GM18507 (cell line): ENCODE measurements at regions not wholly inside any gene's neighbourhood (a gene's known extent, or its start where the extent isn't known, plus 50 kb on each side); places are given as distances from the start of the nearest gene placed in this dataset.

Experiments used
- DNase-seq: peaks from one replicate; pipeline ENCODE4 v3.0.0; 2011; ENCODE audit warnings: low read depth; ENCODE audit not compliant: insufficient read length; ENCODE audit errors: extremely low spot score
- FAIRE-seq: peaks from 2 replicates; lab custom pipeline; 2011; peaks lifted over from hg19 to GRCh38; lab: Jason Lieb, UNC

DNA sequence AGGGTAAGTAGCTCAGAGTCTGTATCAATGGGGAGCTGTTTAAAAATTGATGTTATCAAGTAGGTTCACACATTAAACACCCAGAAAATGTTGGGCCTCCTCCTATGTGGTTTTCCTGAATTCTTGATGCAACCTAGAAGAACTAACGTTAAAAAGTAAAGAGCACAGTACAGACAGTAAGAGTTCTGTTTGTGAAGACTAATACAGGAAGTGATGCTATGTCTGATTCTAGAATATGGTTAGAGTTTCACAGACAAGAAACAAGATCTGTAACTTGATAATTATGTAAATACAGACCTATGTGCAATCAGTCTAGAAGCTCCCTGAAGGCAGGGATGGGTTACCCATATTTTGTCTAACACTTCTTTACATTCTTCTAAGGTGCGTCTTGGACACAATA lies 214.9 kb upstream of the BTG1 start:
- FAIRE-seq (peak; percentile 61), DNase-seq (no peak)

DNA sequence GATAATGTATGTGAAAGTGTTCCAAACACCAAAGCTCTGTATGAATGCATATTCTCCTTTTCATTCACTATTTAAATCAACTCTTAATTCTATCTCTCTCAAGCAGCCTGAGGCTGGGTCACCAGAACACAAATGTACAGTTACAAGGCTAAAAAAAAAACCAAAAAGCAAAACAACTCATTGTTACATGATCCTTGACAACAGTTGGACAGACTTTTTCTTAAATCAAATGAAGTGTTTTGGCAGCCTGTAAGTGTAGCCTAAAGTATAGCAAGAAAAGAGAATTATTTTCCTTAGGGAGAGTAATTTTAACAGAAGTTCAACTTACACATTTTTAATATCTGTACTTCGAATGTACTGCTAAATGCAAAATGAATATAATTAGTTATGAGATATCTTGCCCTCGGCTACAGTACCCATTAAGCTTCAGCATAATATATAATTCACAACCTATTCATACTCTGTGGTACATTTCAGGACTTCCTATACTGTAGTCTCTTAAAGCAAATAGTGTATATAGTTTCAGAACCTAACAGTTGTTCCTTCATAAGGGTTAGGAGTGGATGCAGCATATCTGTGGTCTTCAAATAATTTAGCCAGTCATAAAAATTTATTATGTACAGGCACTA lies 214.0 kb upstream of the BTG1 start:
- FAIRE-seq (peak; percentile 39), DNase-seq (no peak)

DNA sequence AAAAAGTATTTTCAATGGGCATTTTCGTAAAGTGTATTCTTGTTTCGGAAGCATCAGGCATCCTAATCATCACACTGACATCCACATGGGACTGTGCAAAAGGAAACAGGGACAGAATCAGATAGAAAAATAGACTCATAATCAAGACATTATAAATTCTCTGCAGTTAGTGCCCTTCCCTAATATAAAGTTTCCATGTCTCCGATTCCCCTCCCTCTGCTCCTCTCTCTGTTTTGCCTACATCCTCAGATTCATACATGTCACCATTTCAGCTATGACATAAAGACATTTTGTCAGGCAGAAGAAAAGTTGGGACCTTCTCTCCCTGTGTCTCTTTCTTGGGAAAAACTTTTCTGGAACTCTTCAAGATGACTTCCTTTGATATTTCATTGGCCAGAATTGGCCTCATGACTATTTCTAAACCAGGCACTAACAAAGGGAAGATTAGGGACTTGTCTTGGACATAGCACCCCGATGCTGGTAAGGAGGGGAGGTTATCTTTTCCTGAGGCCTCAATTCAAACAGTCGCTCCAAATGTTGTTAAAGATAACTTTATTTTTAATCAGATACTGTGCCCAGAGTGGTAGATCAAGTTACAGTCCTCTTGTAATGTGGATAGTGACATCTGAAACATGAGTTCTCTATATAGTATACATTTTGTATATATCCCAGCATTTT lies 212.1 kb upstream of the BTG1 start:
- DNase-seq, result no peak
- peak; percentile 59 for FAIRE-seq

DNA sequence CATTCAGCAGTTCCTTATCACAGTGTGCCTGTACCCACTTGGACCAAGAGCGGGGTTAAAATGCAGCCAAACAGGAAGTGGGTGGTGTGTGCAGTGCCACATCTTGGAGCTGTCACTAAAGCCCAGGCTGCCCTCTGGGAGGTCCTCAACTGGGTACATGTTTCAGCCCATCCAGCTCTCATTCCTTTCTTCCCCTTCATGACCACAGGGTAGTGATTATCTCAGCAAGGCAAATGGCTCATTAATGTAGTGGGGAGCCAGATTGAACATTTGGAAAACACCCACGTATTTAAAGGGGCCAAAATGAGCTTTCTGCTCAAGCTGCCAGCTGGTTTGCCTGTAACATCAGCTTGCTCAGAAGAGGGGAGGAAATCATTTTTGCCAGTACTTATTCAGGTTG lies 210.8 kb upstream of the BTG1 start:
- FAIRE-seq, result peak; percentile 65
- no peak for DNase-seq

DNA sequence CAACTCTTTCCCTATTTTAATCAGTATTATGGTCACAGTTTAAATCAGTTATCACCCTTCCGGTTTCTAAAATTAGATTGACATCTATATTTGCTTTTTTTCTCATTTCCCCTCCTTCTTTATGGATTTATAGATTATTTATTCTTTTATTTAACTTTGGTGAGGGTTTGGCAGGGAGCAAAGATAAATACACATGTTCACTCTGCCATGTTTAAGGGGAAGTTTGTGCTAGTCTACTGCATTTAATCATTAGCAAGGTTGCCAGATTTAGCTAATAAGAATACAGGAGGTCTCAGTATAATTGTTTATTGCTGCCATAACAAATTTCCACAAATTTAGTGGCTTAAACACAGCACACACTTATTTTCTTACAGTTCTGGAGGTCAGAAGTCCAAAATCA lies 204.0 kb upstream of the BTG1 start:
- FAIRE-seq, result no peak
- no peak for DNase-seq

DNA sequence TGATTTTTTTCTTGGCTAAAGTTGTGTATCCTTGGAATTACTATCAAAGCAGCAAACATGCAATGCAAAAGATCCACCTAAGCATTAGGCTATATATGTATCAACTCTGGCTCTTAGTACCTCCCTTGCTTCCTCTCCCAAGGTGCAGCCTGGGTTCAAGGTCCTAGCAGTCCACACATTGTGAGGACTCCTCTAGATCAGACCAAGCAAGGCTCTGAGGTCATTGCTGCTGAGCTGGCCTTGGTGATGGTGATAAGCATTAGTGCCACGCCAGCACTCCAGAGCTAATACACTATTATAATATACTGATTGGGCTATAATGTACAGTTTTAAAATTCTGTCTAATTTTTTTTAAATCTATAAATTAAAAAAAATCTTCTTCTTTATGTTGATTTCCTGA lies 196.9 kb upstream of the BTG1 start:
- DNase-seq (no peak), FAIRE-seq (no peak)

DNA sequence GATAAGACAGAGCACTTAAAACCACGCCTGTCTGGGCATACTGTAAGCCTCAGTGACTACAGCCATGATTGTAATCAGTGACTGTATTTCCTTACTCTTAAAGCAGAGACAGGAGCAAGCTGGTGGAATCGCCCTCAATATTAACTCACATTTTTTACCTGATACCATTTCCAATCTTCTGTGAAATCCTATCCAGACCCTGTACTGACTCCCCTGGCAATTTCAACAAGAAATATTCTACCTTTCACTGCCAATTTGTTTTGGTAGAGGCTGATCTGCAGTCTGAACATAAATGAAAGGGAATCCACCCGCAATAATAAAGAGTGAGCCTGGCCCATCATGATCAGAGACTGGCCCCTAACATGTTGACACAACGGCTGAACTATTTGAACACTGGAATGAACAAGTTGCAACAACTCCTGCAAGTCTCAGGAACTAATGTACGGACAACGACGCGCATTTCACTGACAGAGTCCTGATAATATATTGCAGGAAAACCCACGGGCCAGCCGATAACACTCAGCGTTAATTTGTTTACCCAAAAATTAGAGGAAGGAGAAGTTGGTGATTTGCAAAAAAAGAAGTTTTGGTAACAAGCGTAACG lies 195.5 kb upstream of the BTG1 start:
- DNase-seq (no peak), FAIRE-seq (peak; percentile 35)

DNA sequence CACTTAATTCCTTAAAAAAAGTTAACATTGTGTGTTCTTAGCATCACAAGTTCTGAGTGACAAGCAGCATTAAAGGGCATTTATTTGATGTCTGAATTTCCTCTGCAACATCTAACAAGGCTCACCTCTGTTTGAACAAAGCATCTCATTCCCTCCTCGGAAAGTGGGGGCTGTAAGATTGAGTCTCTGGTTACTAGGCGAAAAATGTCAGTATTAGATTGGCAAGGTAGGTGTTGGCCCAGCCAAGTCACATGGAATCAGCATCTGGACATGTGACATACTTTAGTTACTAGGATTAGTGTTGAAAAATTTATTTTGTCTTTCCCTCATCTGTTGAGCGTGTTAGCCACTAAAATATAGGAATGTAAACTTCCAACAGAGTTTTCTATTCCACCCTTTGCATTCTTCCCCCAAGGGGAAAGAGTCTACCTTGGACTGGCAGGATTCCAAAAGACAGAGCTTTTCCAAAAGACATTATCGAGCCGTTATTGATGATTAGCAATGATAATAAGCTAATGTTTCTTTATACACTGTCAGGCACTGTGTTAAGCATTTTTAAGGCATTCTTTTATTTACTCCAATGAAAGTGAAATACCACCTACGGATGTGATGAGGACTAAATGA lies 194.9 kb upstream of the BTG1 start:
- FAIRE-seq (peak; percentile 71), DNase-seq (no peak)

DNA sequence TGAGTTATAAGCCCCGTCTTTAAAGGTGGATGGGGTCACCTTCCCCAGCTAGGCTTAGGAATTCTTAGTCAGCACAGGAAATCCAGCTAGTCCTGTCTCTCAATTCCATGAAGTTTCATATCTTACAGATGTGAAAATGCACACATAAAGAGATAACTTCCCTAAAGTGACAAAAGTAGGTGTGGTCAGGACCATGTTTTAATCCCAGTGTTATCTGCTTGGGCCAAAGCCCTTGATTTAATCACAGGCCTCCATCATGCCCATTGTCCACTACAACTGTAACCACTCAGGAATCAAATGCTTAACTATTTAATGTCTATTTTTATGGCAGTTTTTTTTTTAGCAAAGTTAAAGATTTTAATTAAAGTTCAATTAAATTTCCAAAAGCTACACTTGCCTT lies 194.4 kb upstream of the BTG1 start:
- FAIRE-seq, result no peak
- no peak for DNase-seq

DNA sequence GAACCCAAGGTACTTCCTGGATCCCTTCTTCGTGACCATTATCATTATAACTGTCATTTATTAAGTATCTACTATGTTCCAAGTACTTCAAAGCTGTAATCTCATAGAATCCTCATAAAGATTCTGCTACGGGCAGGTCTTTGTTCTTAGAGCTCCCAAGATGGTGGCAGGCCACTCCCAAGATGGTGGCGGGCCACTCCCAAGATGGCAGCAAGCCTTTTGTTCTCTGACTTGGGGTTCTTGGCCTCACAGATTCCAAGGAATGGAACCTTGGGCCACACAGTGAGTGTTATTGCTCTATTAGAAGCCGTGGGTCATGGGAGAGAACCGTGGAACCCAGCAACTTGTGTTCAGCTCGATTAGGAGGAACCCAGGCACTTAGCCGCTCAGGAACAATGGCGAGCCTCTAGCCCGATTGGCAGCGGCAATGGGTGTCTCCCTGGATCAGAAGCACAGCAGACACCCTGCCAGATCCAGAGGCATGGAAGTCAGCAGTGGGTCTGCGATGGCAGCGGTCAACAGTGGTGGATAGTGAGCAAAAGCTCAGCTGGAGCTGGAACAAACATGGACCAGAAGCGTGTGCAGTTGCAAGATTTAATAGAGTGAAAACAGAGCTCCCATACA lies 193.7 kb upstream of the BTG1 start:
- FAIRE-seq (no peak), DNase-seq (no peak)

DNA sequence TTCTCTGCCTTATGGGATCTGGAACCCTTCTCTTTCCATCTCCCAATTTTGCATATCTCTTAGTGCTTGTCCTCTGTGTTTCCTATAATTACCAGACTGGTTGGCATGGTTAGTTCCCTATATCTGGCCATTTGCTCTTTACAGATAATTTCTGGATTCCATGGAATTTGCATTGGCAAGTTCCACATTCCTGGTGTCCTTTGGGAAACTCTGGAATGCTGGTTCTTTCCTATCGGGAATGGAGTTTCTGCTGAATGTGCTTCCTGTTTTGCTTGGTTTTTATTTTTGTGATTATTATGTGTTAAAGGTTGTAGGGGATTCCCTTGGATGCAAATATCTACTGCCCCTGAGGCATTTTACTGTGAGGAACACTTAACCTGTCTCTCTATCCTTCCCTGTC lies 193.0 kb upstream of the BTG1 start:
- DNase-seq (no peak), FAIRE-seq (no peak)

DNA sequence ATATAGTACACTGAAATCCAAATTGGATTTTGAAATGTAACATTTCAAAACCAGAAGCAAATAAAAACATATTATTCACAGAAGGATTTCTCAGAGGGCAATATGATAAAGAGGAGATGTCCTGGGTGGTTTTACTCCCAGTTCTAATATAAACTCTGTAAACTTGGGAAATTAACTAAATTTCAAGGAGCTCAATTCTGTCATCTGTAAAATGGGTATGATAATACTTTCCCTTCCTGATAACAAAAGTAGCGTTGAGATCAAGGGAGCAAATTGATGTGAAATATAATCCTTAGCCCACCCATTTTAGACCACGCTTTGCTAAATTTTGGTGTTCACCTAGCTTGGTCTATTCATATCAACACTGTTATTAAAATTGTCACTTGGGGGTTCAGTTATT lies 192.5 kb upstream of the BTG1 start:
- FAIRE-seq (no peak), DNase-seq (no peak)

DNA sequence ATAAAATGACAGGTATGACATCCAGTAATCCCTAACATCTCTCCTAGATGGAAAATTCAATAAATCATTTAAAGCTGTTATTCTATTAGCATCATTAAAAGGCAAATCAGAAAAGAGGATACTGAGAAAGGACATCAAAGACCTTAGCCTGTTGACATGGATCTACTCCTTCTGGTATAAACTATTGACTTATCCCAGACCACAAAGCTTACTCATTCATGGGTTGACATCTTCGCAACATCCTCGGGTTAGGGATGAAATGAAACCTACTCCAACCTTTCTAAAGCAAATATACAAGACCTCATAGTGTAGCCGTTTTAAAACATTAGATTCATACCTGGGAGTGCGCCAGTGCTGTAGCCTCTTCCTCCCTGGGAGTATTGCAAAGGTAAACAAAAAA lies 191.5 kb upstream of the BTG1 start:
- DNase-seq (no peak), FAIRE-seq (no peak)

DNA sequence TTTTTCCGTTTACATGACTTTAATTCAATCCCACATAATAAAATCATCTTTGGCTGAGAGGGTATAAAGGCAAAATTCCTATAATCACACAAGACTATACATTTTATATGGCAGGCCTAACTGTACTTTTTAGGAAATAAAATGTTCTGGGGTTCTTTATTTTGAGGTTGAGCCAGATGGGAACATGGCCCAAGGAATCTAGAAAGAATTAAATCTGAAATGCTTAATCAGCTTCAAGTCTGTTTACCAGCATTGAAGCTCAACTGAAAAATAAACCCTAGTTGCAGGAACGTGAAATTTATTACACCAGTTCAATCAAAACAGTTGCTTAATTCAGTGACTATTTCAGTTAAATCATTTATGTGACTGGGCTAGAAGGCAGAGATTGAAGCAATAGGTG lies 191.0 kb upstream of the BTG1 start:
- FAIRE-seq (no peak), DNase-seq (no peak)

DNA sequence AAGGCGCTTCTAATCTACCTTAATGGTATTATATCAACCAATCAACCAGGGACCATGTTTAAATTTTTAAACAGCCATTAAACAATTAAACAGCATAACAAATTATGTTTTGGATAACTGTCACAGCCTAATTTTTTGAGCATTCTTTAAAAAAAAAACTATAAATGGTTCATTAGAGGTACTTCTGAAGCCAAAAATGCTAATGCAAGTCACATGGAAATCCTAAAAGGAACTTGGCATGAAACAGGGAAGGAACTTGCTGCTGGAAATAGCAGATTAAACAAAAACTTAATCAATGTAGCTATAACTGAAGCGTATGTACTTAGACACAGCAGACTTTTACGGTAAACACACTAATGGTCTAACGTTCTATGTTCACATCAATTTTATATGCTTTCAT lies 190.2 kb upstream of the BTG1 start:
- no peak for FAIRE-seq
- DNase-seq, result no peak

DNA sequence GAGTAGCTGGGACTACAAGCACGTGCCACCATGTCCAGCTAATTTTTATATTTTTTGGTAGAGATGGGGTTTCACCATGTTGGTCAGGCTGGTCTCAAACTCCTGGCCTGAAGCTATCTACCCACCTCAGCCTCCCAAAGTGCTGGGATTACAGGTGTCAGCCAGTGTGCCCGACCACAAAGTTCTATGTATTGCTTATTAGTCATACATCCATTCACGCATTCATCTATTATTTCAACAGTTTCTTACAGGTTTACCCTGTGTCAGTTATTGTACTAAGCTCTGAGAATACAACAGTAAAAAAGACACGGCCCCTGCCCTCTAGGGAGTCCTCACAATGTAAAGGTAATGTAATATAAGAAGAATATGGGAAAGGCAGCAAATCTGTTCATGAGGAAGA lies 188.9 kb upstream of the BTG1 start:
- FAIRE-seq (no peak), DNase-seq (no peak)

DNA sequence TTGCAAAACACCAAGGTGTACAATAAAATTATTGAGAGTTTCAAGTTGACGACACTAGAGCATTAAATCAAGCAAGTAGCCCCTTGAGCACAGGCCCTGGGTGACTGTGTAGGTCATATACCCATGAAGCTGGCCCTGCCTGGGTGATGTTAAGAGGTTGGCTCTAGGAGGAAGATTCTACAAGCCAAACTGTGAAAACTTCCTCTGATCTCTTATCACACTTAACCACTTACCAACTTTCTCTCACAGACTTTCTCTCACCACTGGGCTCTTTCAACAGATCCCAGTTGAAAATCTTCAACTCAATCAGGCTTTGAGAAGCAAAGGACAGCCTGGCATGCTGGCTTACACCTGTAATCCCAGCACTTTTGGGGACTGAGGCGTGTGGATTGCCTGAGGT lies 186.9 kb upstream of the BTG1 start:
- DNase-seq, result no peak
- FAIRE-seq, result peak; percentile 29

DNA sequence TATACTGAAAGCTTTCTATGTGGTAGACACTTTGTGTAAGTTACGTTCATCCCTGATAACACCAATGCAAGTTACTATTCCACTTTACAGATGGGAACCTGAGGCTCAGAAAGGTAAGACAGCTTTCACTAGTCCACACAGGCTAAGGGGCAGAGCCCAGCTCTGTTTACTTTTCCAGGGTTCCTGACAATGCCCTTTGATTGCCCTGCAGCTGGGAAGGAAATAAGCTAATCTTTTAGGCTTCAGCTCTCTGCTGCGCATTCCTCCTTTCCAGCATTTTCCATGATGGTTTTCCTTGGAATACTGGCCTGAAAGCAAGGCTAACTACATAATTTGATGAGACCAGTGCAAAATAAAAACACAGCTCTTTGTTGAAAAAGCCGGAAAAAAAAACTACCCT lies 185.7 kb upstream of the BTG1 start:
- no peak for DNase-seq

DNA sequence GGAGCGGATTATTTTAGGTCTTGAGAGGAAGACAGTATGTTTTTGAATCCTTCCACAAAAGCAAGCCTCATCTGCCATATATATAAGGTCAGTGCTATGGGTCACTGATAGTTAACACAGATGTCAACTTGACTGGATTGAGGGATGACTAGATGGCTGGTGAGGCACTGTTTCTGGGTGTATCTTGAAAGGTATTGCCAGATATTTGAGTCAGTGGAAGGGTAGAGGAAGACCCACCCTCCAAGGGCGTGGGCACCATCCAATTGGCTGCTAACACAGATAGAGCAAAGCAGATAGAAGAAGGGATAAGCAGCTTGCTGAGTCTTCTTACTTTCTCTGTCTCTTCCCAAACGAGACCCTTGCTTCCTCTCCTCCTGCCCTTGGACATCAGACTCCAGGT lies 185.0 kb upstream of the BTG1 start:
- no peak for DNase-seq
- no peak for FAIRE-seq

More for the DNA sequence above, 185.7 kb upstream of the BTG1 start:
- FAIRE-seq, result no peak

DNA sequence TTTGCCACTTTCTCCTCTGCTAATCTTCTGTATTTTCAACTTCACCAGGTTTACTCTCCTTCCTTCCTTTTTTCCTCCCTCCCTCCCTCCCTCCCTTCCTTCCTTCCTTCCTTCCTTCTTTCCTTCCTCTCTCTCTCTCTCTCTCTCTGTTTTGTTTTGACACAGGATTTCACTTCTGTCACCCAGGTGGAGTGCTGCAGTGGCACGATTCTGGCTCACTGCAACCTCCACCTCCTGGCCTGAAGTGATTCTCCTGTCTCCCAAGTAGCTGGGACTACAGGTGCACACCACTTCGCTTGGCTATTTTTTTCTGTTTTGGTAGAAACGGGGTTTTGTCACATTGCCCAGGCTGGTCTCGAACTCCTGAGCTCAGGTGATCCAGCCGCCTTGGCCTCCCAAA lies 181.2 kb upstream of the BTG1 start:
- FAIRE-seq (no peak), DNase-seq (no peak)
